CD4-positive, alpha-beta T cell treated with Interleukin-2 at 100 ng/mL for 4 hours (primary cell): ENCODE measurements at regions not wholly inside any gene's neighbourhood (a gene's known extent, or its start where the extent isn't known, plus 50 kb on each side); places are given as distances from the start of the nearest gene placed in this dataset.

Source experiments
- DNase-seq: peaks from one replicate; pipeline ENCODE4 v3.0.0-alpha.2; 2020; ENCODE audit warnings: low spot score

DNA sequence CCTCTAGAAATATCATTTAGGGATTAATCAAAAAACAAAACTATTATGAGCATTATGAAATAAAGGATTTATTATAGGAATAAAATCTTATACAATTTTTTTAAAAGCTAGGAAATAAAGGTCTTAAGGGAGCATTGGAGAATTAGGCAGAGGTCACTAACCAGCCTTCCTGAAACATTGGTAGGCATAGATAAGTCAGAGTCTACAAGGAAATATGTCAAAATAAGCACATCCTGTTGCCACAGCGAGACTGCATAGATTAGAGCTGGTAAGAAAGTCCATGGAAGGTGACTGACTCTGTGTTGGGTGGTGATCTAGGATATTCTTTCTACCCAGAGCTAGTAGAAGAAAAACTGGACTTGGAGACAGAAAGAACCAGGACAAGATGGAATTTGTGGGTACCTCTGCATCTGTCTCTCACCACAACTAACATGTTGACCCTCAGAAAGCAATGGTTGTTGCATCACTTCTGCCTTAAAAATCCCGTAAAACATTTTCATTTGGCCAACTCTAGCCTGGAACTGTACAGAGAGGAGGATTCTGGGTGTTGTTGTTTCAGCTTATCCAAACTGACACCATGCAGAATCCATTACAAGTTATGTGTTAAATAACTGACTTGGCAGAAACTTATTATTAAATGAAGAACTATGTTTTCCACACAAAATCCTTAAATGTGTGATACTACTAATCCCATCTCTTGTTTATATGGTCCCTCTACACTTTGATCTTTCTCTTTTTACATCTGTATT lies 77.1 kb downstream of the FBXO5 start:
- no peak for DNase-seq

DNA sequence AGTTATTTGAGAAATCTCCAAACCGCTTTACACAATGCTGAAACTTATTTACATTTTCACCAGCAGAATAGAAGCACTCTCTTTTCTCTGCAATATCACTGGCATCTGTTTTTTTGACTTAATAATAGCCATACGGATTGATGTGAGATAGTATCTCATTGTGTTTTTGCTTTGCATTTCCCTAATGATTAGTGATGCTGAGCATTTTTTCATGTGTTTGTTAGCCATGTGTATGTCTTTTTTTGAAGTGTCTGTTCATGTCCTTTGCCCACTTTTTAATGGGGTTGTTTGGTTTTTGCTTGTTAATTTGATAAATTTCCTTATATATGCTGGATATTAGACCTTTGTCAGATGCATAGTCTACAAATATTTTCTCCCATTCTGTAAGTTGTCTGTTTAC lies 73.6 kb downstream of the FBXO5 start:
- no peak for DNase-seq

DNA sequence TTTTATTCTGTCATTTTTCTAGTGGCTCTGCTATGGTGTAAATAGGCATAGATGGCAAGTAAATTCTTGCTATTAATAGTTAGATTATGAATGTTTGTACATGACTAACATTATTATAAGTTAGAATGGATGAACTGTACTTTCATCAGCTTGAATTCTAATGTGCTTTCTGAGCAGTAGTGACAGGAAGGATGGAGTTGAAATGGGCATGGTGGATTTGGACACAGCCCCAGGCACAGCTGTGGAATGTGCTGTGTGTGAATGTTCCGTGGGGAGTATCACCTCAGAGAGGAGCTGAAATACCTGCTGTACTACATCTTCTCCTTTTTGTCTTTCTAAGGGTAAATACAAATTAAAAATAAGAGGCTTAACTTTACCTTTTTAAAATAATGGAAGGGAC lies 66.8 kb downstream of the FBXO5 start:
- no peak for DNase-seq

DNA sequence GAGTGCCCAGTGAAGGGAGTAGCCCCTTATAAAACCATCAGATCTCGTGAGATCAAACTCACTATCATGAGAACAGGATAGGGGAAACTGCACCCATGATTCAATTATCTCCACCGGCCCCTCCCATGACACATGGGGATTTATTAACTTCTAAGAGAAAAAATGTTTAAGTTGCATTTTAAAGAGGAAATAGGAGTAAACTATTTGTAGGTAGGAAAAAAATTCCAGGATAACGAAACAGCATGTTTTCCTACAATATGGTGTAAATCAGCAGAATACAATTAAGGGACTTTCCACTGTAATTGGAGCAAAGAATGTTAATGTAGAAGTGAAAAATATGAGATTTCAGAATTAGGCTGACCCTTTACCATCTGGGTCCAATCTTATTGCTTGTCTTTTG lies 63.9 kb downstream of the FBXO5 start:
- no peak for DNase-seq

DNA sequence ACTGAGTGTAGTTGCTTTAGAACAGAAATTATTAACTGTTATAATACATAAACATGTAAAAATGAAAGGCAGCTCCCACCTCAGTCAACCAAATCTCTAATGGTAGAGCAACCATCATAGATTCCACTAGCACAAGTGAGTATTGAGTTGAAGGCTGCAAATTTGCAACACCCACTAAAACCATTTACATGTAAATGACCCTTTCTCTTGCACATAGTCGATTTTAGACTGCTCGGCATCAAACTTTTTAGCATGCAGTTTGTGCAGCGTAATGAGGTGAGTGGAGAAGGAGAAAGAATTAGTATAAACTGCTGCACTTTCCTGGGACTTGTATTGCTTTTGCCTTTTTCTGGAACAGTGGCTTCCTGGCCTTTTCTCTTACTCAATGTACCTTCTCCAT lies 62.8 kb downstream of the FBXO5 start:
- no peak for DNase-seq
